Neuronal stem cell (in vitro differentiated cells): ENCODE measurements at regions not wholly inside any gene's neighbourhood (a gene's known extent, or its start where the extent isn't known, plus 50 kb on each side); places are given as distances from the start of the nearest gene placed in this dataset.

ENCODE experiments used
- DNase-seq: peaks from one replicate; pipeline ENCODE4 v3.0.0-alpha.2; 2013; ENCODE audit warnings: low spot score
- H2AFZ ChIP-seq: one replicate; pipeline ENCODE4 v1.6.1; 2013; ENCODE audit warnings: mild to moderate bottlenecking, low read length, inconsistent platforms
- H2AK5ac ChIP-seq: 2 replicates; pipeline ENCODE4 v1.6.1; 2013; ENCODE audit warnings: low read depth, mild to moderate bottlenecking, inconsistent platforms, low read length, moderate library complexity, mixed read lengths
- H2BK120ac ChIP-seq: 2 replicates; pipeline ENCODE4 v1.6.1; 2013; ENCODE audit warnings: low read depth, mild to moderate bottlenecking, inconsistent platforms, low read length, moderate library complexity, mixed read lengths
- H2BK12ac ChIP-seq: one replicate; pipeline ENCODE4 v1.6.1; 2013; ENCODE audit warnings: low read length, inconsistent platforms
- H2BK15ac ChIP-seq: 2 replicates; pipeline ENCODE4 v1.6.1; 2013; ENCODE audit warnings: mild to moderate bottlenecking, low read length, inconsistent platforms, mixed read lengths
- H2BK5ac ChIP-seq: one replicate; pipeline ENCODE4 v1.6.1; 2013; ENCODE audit warnings: inconsistent platforms, mild to moderate bottlenecking, low read length, moderate library complexity
- H3K14ac ChIP-seq: one replicate; pipeline ENCODE4 v1.6.1; 2013; ENCODE audit warnings: low read length, inconsistent platforms
- H3K18ac ChIP-seq: 2 replicates; pipeline ENCODE4 v1.6.1; 2013; ENCODE audit warnings: low read length, inconsistent platforms
- H3K23ac ChIP-seq: 2 replicates; pipeline ENCODE4 v1.6.1; 2013; ENCODE audit warnings: low read depth, mild to moderate bottlenecking, mixed read lengths, low read length, inconsistent platforms; ENCODE audit not compliant: poor library complexity
- H3K27ac ChIP-seq: replicated peaks from 3 replicates; pipeline ENCODE4 v1.5.1; 2013; ENCODE audit warnings: low read length, inconsistent platforms
- H3K27me3 ChIP-seq, 3 experiments: 2 replicates each; pipeline ENCODE4 v1.6.1; 2013; ENCODE audit warnings: low read length in 3 of 3, mild to moderate bottlenecking in 2 of 3, inconsistent platforms in 1 of 3, low read depth in 1 of 3, mixed read lengths in 1 of 3, moderate library complexity in 1 of 3; ENCODE audit not compliant: control insufficient read depth in 3 of 3, insufficient read depth in 3 of 3
- H3K36me3 ChIP-seq, 2 donors: replicated peaks in 1 of 2; 2 replicates each; pipeline ENCODE4 v1.6.1; 2013; ENCODE audit warnings: low read length in 2 of 2; ENCODE audit not compliant: control insufficient read depth in 2 of 2, insufficient read depth in 2 of 2
- H3K4ac ChIP-seq: 2 replicates; pipeline ENCODE4 v1.6.1; 2013; ENCODE audit warnings: inconsistent platforms, mild to moderate bottlenecking, low read length, moderate library complexity
- H3K4me1 ChIP-seq, 2 donors: 1 replicate in 1 of 2; 2 replicates in 1 of 2; pipeline ENCODE4 v1.6.1; 2013; ENCODE audit warnings: low read length in 2 of 2, low read depth in 1 of 2; ENCODE audit not compliant: control insufficient read depth in 2 of 2, insufficient read depth in 1 of 2
- H3K4me2 ChIP-seq: one replicate; pipeline ENCODE4 v1.6.1; 2013; ENCODE audit warnings: mild to moderate bottlenecking, low read length, inconsistent platforms; ENCODE audit not compliant: insufficient read depth, poor library complexity, severe bottlenecking
- H3K4me3 ChIP-seq, 2 donors: 2 replicates each; pipeline ENCODE4 v1.5.1; 2013; ENCODE audit warnings: low read length in 2 of 2, mild to moderate bottlenecking in 2 of 2, inconsistent platforms in 1 of 2, moderate library complexity in 1 of 2
- H3K79me1 ChIP-seq: one replicate; pipeline ENCODE4 v1.6.1; 2013; ENCODE audit warnings: low read depth, mild to moderate bottlenecking, inconsistent platforms, low read length, moderate library complexity
- H3K9ac ChIP-seq: one replicate; pipeline ENCODE4 v1.6.1; 2013; ENCODE audit warnings: mild to moderate bottlenecking, low read depth, low read length, inconsistent platforms; ENCODE audit not compliant: poor library complexity
- H3K9me3 ChIP-seq, 2 donors: replicated peaks in 1 of 2; 2 replicates each; pipeline versions ENCODE3 to v1.6.1; 2013; ENCODE audit warnings: low read length in 2 of 2, mild to moderate bottlenecking in 2 of 2, inconsistent platforms in 1 of 2, low read depth in 1 of 2, mixed read lengths in 1 of 2, moderate library complexity in 1 of 2; ENCODE audit not compliant: control insufficient read depth in 2 of 2, insufficient read depth in 1 of 2
- H4K8ac ChIP-seq: one replicate; pipeline ENCODE4 v1.6.1; 2013; ENCODE audit warnings: low read depth, mild to moderate bottlenecking, inconsistent platforms, low read length, moderate library complexity
- H4K91ac ChIP-seq: one replicate; pipeline ENCODE4 v1.6.1; 2013; ENCODE audit warnings: low read length, low read depth, mild to moderate bottlenecking, inconsistent platforms; ENCODE audit not compliant: poor library complexity
- WGBS, 2 donors: extraction: QIAGEN DNeasy Blood & Tissue Kit; methylation state at CpG; one replicate each; pipeline ENCODE4 v1.1.7; 2013; ENCODE audit warnings: missing lambda C conversion rate in 2 of 2, mixed read lengths in 1 of 2; ENCODE audit not compliant: insufficient read length in 2 of 2, insufficient replicate concordance in 1 of 2; ENCODE audit errors: extremely low coverage in 2 of 2; 5-methylcytosine and 5-hydroxymethylcytosine counted together

- no peak overlapping the region for H2AK5ac ChIP-seq
- no peak overlapping the region for H3K4me2 ChIP-seq
- H3K27me3 ChIP-seq = no peaks in the 10 kb centered on the region
- no peak for DNase-seq
- no peak overlapping the region for H3K23ac ChIP-seq
- no peak overlapping the region for H3K4me3 ChIP-seq
- no peak overlapping the region for H3K14ac ChIP-seq
- H3K18ac ChIP-seq = no peak overlapping the region
- H2BK12ac ChIP-seq = no peak overlapping the region
- no peak overlapping the region for H2BK5ac ChIP-seq
- H2BK120ac ChIP-seq = no peak overlapping the region
- no peaks in the 10 kb centered on the region for H3K36me3 ChIP-seq
- H3K4ac ChIP-seq = no peak overlapping the region
- no peak overlapping the region for H4K91ac ChIP-seq
- H3K4me1 ChIP-seq = peaks cover 2 to 14% of the 10 kb centered on the region in 2 donors
- H2AFZ ChIP-seq = no peak overlapping the region
- WGBS, 2 donors = no CpG with 5 or more reads among the region's 2 CpGs
- H3K9me3 ChIP-seq = no peaks in the 10 kb centered on the region
- no peak overlapping the region for H3K9ac ChIP-seq
- no peak overlapping the region for H2BK15ac ChIP-seq
- no peak overlapping the region for H3K27ac ChIP-seq
- no peak overlapping the region for H4K8ac ChIP-seq
- no peaks in the 10 kb centered on the region for H3K79me1 ChIP-seq
Measured at GRCh38 chr2:104641786-104642185, 212.1 kb upstream of the POU3F3 start.

- H3K27me3 ChIP-seq = no peaks in the 10 kb centered on the region
- no peak overlapping the region for H4K8ac ChIP-seq
- no peak overlapping the region for H3K23ac ChIP-seq
- H3K9me3 ChIP-seq = no peaks in the 10 kb centered on the region
- H2AFZ ChIP-seq = no peak overlapping the region
- H2BK5ac ChIP-seq = no peak overlapping the region
- H3K4me2 ChIP-seq = no peak overlapping the region
- DNase-seq = no peak
- H2AK5ac ChIP-seq = no peak overlapping the region
- no peak overlapping the region for H2BK12ac ChIP-seq
- H2BK120ac ChIP-seq = no peak overlapping the region
- H2BK15ac ChIP-seq = no peak overlapping the region
- H3K79me1 ChIP-seq = no peaks in the 10 kb centered on the region
- H3K18ac ChIP-seq = no peak overlapping the region
- H3K4me1 ChIP-seq = no peaks in the 10 kb centered on the region
- no CpG with 5 or more reads among the region's 2 CpGs for WGBS, 2 donors
- no peak overlapping the region for H3K4me3 ChIP-seq
- no peaks in the 10 kb centered on the region for H3K36me3 ChIP-seq
- H3K9ac ChIP-seq = no peak overlapping the region
- no peak overlapping the region for H4K91ac ChIP-seq
- H3K14ac ChIP-seq = no peak overlapping the region
- no peak overlapping the region for H3K27ac ChIP-seq
- H3K4ac ChIP-seq = no peak overlapping the region
Measured at GRCh38 chr2:104648376-104648775, 205.5 kb upstream of the POU3F3 start.

- Histone ChIP-seq H2BK120ac (no peak overlapping the region), H3K14ac (no peak overlapping the region), H3K9ac (no peak overlapping the region), H2BK5ac (no peak overlapping the region), H2BK12ac (no peak overlapping the region), H3K4ac (no peak overlapping the region), H3K27ac (no peak overlapping the region), H4K91ac (no peak overlapping the region), H3K4me2 (no peak overlapping the region), H3K36me3 (no peaks in the 10 kb centered on the region), H2BK15ac (no peak overlapping the region), H2AFZ (no peak overlapping the region), H3K9me3 (no peaks in the 10 kb centered on the region), H3K23ac (no peak overlapping the region), H3K18ac (no peak overlapping the region), H3K27me3 (no peaks in the 10 kb centered on the region), H4K8ac (no peak overlapping the region), H3K4me3 (no peak overlapping the region), H2AK5ac (no peak overlapping the region), H3K79me1 (no peaks in the 10 kb centered on the region), H3K4me1 (no peaks in the 10 kb centered on the region)
- DNase-seq = no peak
- no CpG with 5 or more reads among the region's 1 CpG for WGBS, 2 donors
Measured at GRCh38 chr2:104649866-104650265, 204.0 kb upstream of the POU3F3 start.

DNA sequence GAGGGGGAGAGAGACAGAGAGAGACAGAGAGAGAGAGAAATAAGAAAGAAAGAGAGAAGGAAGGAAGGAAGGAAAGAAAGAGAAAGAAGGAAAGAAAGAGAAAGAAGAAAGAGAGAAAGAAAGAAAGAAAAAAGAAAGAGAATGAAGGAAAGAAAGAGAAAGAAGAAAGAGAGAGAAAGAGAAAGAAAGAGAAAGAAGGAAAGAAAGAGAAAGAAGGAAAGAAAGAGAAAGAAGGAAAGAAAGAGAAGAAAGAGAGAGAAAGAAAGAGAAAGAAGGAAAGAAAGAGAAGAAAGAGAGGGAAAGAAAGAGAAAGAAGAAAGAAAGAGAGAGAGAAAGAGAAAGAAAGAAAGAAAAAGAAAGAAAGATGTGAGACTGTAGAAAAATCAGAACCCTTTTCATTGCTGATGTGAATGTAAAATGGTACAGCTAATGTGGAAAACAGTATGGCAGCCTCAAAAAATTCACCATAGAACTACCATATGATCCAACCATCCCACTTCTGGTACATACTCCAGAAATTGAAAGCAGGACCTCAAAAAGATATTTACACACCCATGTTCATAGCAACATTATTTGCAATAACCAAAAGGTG is 203.4 kb upstream of the POU3F3 start:
- Histone ChIP-seq H2AK5ac (no peak overlapping the region), H3K4me1 (no peaks in the 10 kb centered on the region), H3K4me2 (no peak overlapping the region), H2BK5ac (no peak overlapping the region), H3K9me3 (no peaks in the 10 kb centered on the region), H3K79me1 (no peaks in the 10 kb centered on the region), H3K27ac (no peak overlapping the region), H3K4ac (no peak overlapping the region), H3K23ac (no peak overlapping the region), H3K27me3 (no peaks in the 10 kb centered on the region), H3K4me3 (no peak overlapping the region), H2BK15ac (no peak overlapping the region), H2BK120ac (no peak overlapping the region), H3K14ac (no peak overlapping the region), H3K18ac (no peak overlapping the region), H2BK12ac (no peak overlapping the region), H2AFZ (no peak overlapping the region), H4K8ac (no peak overlapping the region), H3K36me3 (no peaks in the 10 kb centered on the region), H4K91ac (no peak overlapping the region), H3K9ac (no peak overlapping the region)
- DNase-seq = no peak
